SK-N-SH (cell line): ENCODE measurements at regions not wholly inside any gene's neighbourhood (a gene's known extent, or its start where the extent isn't known, plus 50 kb on each side); places are given as distances from the start of the nearest gene placed in this dataset.

Experiments used
- CTCF ChIA-PET: fragments of 300-600, 350-600 bp; formaldehyde crosslinking; extraction: SDS; loops from one replicate; lab custom pipeline; 2021; lab: Yijun Ruan, JAX
- POLR2A ChIA-PET: fragments of 350-600 bp; sonication (Branson Sonifier 250); formaldehyde crosslinking; extraction: SDS; loops from one replicate; lab custom pipeline; 2020; ENCODE audit warnings: antibody characterized with exemption, inconsistent platforms; lab: Yijun Ruan, JAX
- DNase-seq: peaks from one replicate; pipeline ENCODE4 v3.0.0; 2012
- H2AFZ ChIP-seq: fragments of 200-600 bp; sonication (generic); 2 replicates; pipeline ENCODE4 v1.8.1; 2016; ENCODE audit warnings: antibody characterized with exemption, mild to moderate bottlenecking, low read depth
- H3F3A ChIP-seq: fragments of 200-600 bp; sonication (generic); replicated peaks from 2 replicates; pipeline ENCODE3; 2016; ENCODE audit warnings: antibody characterized with exemption, mild to moderate bottlenecking; ENCODE audit not compliant: insufficient read depth
- H3K27ac ChIP-seq, 2 experiments: fragments of 200-500 bp in 1 of 2; fragments of 200-600 bp in 1 of 2; sonication (Bioruptor generic) in 1 of 2; sonication (generic), shearing (Covaris generic) in 1 of 2; 2 replicates each; pipeline versions ENCODE4 v1.5.1 to v1.6.1; 2014 to 2016; ENCODE audit warnings: low read depth in 2 of 2, inconsistent platforms in 1 of 2, low read length in 1 of 2, mild to moderate bottlenecking in 1 of 2, mixed read lengths in 1 of 2
- H3K27me3 ChIP-seq: fragments of 200-600 bp; sonication (generic), shearing (Covaris generic); 2 replicates; pipeline ENCODE4 v1.6.1; 2016; ENCODE audit warnings: mixed run types; ENCODE audit not compliant: insufficient read depth
- H3K36me3 ChIP-seq, 2 experiments: fragments of 200-500 bp in 1 of 2; fragments of 200-600 bp in 1 of 2; sonication (Bioruptor generic) in 1 of 2; sonication (generic) in 1 of 2; replicated peaks in 1 of 2; 2 replicates each; pipeline versions ENCODE3 to v1.5.1; 2014 to 2016; ENCODE audit warnings: low read length in 1 of 2, mild to moderate bottlenecking in 1 of 2; ENCODE audit not compliant: insufficient read depth in 2 of 2, control insufficient read depth in 1 of 2
- H3K4me1 ChIP-seq, 2 experiments: fragments of 200-500 bp in 1 of 2; fragments of 200-600 bp in 1 of 2; sonication (Bioruptor generic) in 1 of 2; sonication (generic), shearing (Covaris generic) in 1 of 2; 2 replicates each; pipeline versions ENCODE4 v1.5.1 to v1.6.1; 2014 to 2016; ENCODE audit warnings: low read depth in 1 of 2, low read length in 1 of 2, mixed run types in 1 of 2; ENCODE audit not compliant: insufficient read depth in 2 of 2, control insufficient read depth in 1 of 2
- H3K4me2 ChIP-seq: fragments of 200-600 bp; sonication (generic), shearing (Covaris generic); 2 replicates; pipeline ENCODE4 v1.6.1; 2017; ENCODE audit warnings: mixed run types
- H3K4me3 ChIP-seq, 2 experiments: fragments of 200-500 bp in 1 of 2; fragments of 200-600 bp in 1 of 2; sonication (Bioruptor generic) in 1 of 2; sonication (generic), shearing (Covaris generic) in 1 of 2; 2 replicates each; pipeline versions ENCODE4 v1.5.1 to v1.8.1; 2014 to 2016; ENCODE audit warnings: low read depth in 2 of 2, inconsistent platforms in 1 of 2, low read length in 1 of 2, mild to moderate bottlenecking in 1 of 2, mixed read lengths in 1 of 2, moderate library complexity in 1 of 2
- H3K79me2 ChIP-seq: fragments of 200-600 bp; sonication (generic); 2 replicates; pipeline ENCODE4 v1.8.1; 2017; ENCODE audit warnings: mild to moderate bottlenecking; ENCODE audit not compliant: insufficient read depth
- H3K9ac ChIP-seq: fragments of 200-600 bp; sonication (generic); 2 replicates; pipeline ENCODE4 v1.6.1; 2017; ENCODE audit warnings: mixed run types
- H3K9me2 ChIP-seq: fragments of 200-600 bp; sonication (generic); 2 replicates; pipeline ENCODE4 v1.6.1; 2017; ENCODE audit warnings: mixed run types
- H3K9me3 ChIP-seq: fragments of 200-600 bp; sonication (generic); 2 replicates; pipeline ENCODE4 v1.6.1; 2017; ENCODE audit warnings: mixed run types, mild to moderate bottlenecking, moderate library complexity
- H4K20me1 ChIP-seq: fragments of 200-600 bp; sonication (generic); 2 replicates; pipeline ENCODE4 v1.6.1; 2017; ENCODE audit warnings: mild to moderate bottlenecking, mixed run types; ENCODE audit not compliant: insufficient read depth
- CHD2 ChIP-seq: fragments of 150-350 bp; IDR thresholded peaks from 2 replicates; pipeline ENCODE4 v1.6.1; 2018; ENCODE audit warnings: low read length; ENCODE audit not compliant: partially characterized antibody
- ELF1 ChIP-seq: IDR thresholded peaks from 2 replicates; pipeline ENCODE4 v1.4.0; 2012
- EP300 ChIP-seq, 2 experiments: IDR thresholded peaks; 2 replicates each; pipeline versions ENCODE4 v1.4.0 to v1.6.1; 2012; ENCODE audit warnings: borderline replicate concordance in 1 of 2, low read depth in 1 of 2, low read length in 1 of 2
- EZH2phosphoT487 ChIP-seq: fragments of 200-600 bp; sonication (generic); IDR thresholded peaks from 2 replicates; pipeline ENCODE4 v1.6.1; 2017; ENCODE audit warnings: low read depth, mixed run types, mild to moderate bottlenecking, antibody characterized with exemption, moderate library complexity, borderline replicate concordance
- GABPA ChIP-seq: IDR thresholded peaks from 2 replicates; pipeline ENCODE4 v1.4.0; 2012; ENCODE audit warnings: low read depth, mild to moderate bottlenecking
- GATA2 ChIP-seq: sonication (generic); formaldehyde crosslinking; IDR thresholded peaks from 2 replicates; pipeline ENCODE4 v1.5.0; 2020; ENCODE audit warnings: mild to moderate bottlenecking, missing genetic modification reagents
- IRF3 ChIP-seq: fragments of 150-350 bp; IDR thresholded peaks from 2 replicates; pipeline ENCODE4 v1.6.1; 2016; ENCODE audit warnings: mild to moderate bottlenecking, low read depth, low read length
- PBX3 ChIP-seq: IDR thresholded peaks from 2 replicates; pipeline ENCODE4; 2012
- POLR2AphosphoS5 ChIP-seq: IDR thresholded peaks from 2 replicates; pipeline ENCODE4 v1.6.1; 2012; ENCODE audit warnings: low read depth, low read length
- RAD21 ChIP-seq: IDR thresholded peaks from 2 replicates; pipeline ENCODE4 v1.6.1; 2012; ENCODE audit warnings: mild to moderate bottlenecking, low read length
- TEAD4 ChIP-seq: IDR thresholded peaks from 2 replicates; pipeline ENCODE4 v1.4.0; 2012; ENCODE audit warnings: mild to moderate bottlenecking, borderline replicate concordance; ENCODE audit not compliant: insufficient read depth
- WGBS: methylation state at CpG from one replicate; pipeline ENCODE4 v1.1.6; 2017; ENCODE audit warnings: low lambda C conversion rate; 5-methylcytosine and 5-hydroxymethylcytosine counted together

- no peak for DNase-seq
- H4K20me1 ChIP-seq: no peaks in the 10 kb centered on the region
- H3K27ac ChIP-seq: no peak overlapping the region
- no peaks in the 10 kb centered on the region for H3K27me3 ChIP-seq
- 21% methylated on average over 2 of the region's 2 CpGs for WGBS
- no peaks in the 10 kb centered on the region for H3K36me3 ChIP-seq
- ChIA-PET POLR2A (no interaction called here), CTCF (no interaction called here)
- no peaks in the 10 kb centered on the region for H3K9me3 ChIP-seq
- no peak overlapping the region for H3K4me2 ChIP-seq
- no peak overlapping the region for H3K9ac ChIP-seq
- TF ChIP-seq CHD2 (no peak), EZH2phosphoT487 (no peak), IRF3 (no peak), POLR2AphosphoS5 (no peak)
- no peaks in the 10 kb centered on the region for H3K9me2 ChIP-seq
- no peak overlapping the region for H2AFZ ChIP-seq
- H3K4me3 ChIP-seq: no peak overlapping the region
- no peaks in the 10 kb centered on the region for H3F3A ChIP-seq
- no peaks in the 10 kb centered on the region for H3K79me2 ChIP-seq
- H3K4me1 ChIP-seq: no peaks in the 10 kb centered on the region
Measured at GRCh38 chr6:147648916-147649315, 140.4 kb downstream of the SAMD5 start.

- Histone ChIP-seq H2AFZ (no peak overlapping the region), H3K27ac (no peak overlapping the region), H3K9me3 (no peaks in the 10 kb centered on the region), H3K4me2 (no peak overlapping the region), H4K20me1 (no peaks in the 10 kb centered on the region), H3K79me2 (no peaks in the 10 kb centered on the region), H3K9me2 (no peaks in the 10 kb centered on the region), H3F3A (no peaks in the 10 kb centered on the region), H3K4me3 (no peak overlapping the region), H3K4me1 (no peaks in the 10 kb centered on the region), H3K27me3 (no peaks in the 10 kb centered on the region), H3K36me3 (no peaks in the 10 kb centered on the region), H3K9ac (no peak overlapping the region)
- no peak for DNase-seq
- ChIA-PET POLR2A (no interaction called here), CTCF (no interaction called here)
- 13% methylated on average over 6 of the region's 6 CpGs for WGBS
- no peak for TF ChIP-seq TEAD4
- TF ChIP-seq EP300 (IDR thresholded peaks at IDR 0.05; ENCODE audit: borderline replicate concordance in 1 of 2, low read depth in 1 of 2, low read length in 1 of 2): no peak
- TF ChIP-seq ELF1: no peak
- no peak for TF ChIP-seq GABPA
- TF ChIP-seq GATA2 (CRISPR knock-in tag): no peak
- TF ChIP-seq PBX3: no peak
- no peak for TF ChIP-seq RAD21
Measured at GRCh38 chr6:147651249-147652063, 143.0 kb downstream of the SAMD5 start.
